BJ (cell line): ENCODE measurements at regions not wholly inside any gene's neighbourhood (a gene's known extent, or its start where the extent isn't known, plus 50 kb on each side); places are given as distances from the start of the nearest gene placed in this dataset.

Source experiments
- CTCF ChIA-PET: fragments of 350-600 bp; formaldehyde crosslinking; extraction: SDS; loops from one replicate; lab custom pipeline; 2021; ENCODE audit warnings: antibody characterized with exemption, inconsistent platforms; lab: Yijun Ruan, JAX
- POLR2A ChIA-PET: fragments of 300-600 bp; sonication (Branson Sonifier 250); formaldehyde crosslinking; extraction: SDS; loops from one replicate; lab custom pipeline; 2021; ENCODE audit warnings: antibody characterized with exemption; lab: Charles Lee
- DNase-seq: peaks from one replicate; pipeline ENCODE4 v3.0.0-alpha.2; 2011; ENCODE audit warnings: low read depth
- H3K27me3 ChIP-seq: 2 replicates; pipeline ENCODE4 v1.6.0; 2011; ENCODE audit warnings: low read length; ENCODE audit not compliant: control insufficient read depth, insufficient read depth
- H3K36me3 ChIP-seq: 2 replicates; pipeline ENCODE4 v1.5.1; 2011; ENCODE audit warnings: low read length; ENCODE audit not compliant: control insufficient read depth, insufficient read depth
- H3K4me3 ChIP-seq: 2 replicates; pipeline ENCODE4 v1.5.1; 2011; ENCODE audit warnings: low read depth, mild to moderate bottlenecking, control low read depth, low read length
- CTCF ChIP-seq: IDR thresholded peaks from 2 replicates; pipeline ENCODE4 v1.5.1; 2011; ENCODE audit warnings: low read depth, mild to moderate bottlenecking, control low read depth, inconsistent platforms, low read length, moderate library complexity; ENCODE audit not compliant: insufficient read depth

GRCh38 chr20:10806539-10806938 is 132.7 kb upstream of the JAG1 start:
- no peak for DNase-seq
- no peak for TF ChIP-seq CTCF
- ChIA-PET CTCF (interaction anchor here (0.6 kb wide), 1 partner anchor 27 kb away, joined by 3 read pairs; no protein-coding TSS in a partner anchor), POLR2A (no interaction called here)
- H3K4me3 ChIP-seq: no peak overlapping the region
- 0 out of 2 replicates have a peak, but pooled peaks cover 2% of the 10 kb centered on the region for H3K27me3 ChIP-seq
- H3K36me3 ChIP-seq: no peaks in the 10 kb centered on the region

GRCh38 chr20:10807013-10807412 is 133.2 kb upstream of the JAG1 start:
- Histone ChIP-seq H3K27me3 (peaks cover 3% of the 10 kb centered on the region; the same call in 1 of the 2 replicates), H3K4me3 (no peak overlapping the region), H3K36me3 (no peaks in the 10 kb centered on the region)
- DNase-seq: no peak
- ChIA-PET POLR2A (no interaction called here), CTCF (interaction anchor here (0.6 kb wide), 2 partner anchors 27 to 871 kb away, joined by 3 read pairs; no protein-coding TSS in a partner anchor)
- no peak for TF ChIP-seq CTCF

- CTCF ChIA-PET: no interaction called here
- Histone ChIP-seq H3K27me3 (peaks cover 7% of the 10 kb centered on the region), H3K36me3 (no peaks in the 10 kb centered on the region), H3K4me3 (no peak overlapping the region)
- no peak for DNase-seq
- TF ChIP-seq CTCF: no peak
- POLR2A ChIA-PET: no interaction called here
Observed at GRCh38 chr20:10812759-10813327, 139.0 kb upstream of the JAG1 start.

- no peaks in the 10 kb centered on the region for H3K27me3 ChIP-seq
- H3K4me3 ChIP-seq: no peak overlapping the region
- no peak for DNase-seq
- ChIA-PET CTCF (interaction anchor here (0.6 kb wide), 1 partner anchor 1148 kb away, joined by 3 read pairs; no protein-coding TSS in a partner anchor), POLR2A (no interaction called here)
- no peak for TF ChIP-seq CTCF
- no peaks in the 10 kb centered on the region for H3K36me3 ChIP-seq
Observed at GRCh38 chr20:10823585-10823984, 149.8 kb upstream of the JAG1 start.

- DNase-seq: no peak
- Histone ChIP-seq H3K4me3 (no peak overlapping the region), H3K36me3 (no peaks in the 10 kb centered on the region), H3K27me3 (no peaks in the 10 kb centered on the region; the same call in 1 of the 2 replicates)
- no peak for TF ChIP-seq CTCF
- ChIA-PET POLR2A (no interaction called here), CTCF (no interaction called here)
Observed at GRCh38 chr20:10824750-10825500, 151.1 kb upstream of the JAG1 start.
